ENCODE measurements at regions not wholly inside any gene's neighbourhood (a gene's known extent, or its start where the extent isn't known, plus 50 kb on each side); places are given as distances from the start of the nearest gene placed in this dataset.

DNA sequence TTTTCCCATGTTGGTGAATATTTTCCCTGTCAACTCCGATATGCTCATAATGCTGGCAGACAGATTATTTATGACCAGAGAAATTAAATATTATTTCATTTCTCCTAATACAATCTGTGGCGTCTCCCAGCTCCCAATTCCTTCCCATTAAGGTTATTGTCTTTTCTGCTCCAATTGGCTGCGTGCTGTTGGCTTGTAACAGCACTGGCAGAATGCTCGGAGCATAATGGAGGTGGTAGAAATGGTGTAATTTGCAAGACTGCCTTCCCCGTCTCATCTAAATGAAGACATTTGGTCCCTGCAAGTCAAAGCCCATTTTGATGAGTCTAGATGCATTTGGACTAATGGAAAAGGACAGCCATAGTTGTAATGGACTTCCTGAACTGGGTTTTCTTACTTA lies 601.7 kb downstream of the BRINP1 start:
- ChIA-PET CTCF (no interaction called here), POLR2A (no interaction called here)

DNA sequence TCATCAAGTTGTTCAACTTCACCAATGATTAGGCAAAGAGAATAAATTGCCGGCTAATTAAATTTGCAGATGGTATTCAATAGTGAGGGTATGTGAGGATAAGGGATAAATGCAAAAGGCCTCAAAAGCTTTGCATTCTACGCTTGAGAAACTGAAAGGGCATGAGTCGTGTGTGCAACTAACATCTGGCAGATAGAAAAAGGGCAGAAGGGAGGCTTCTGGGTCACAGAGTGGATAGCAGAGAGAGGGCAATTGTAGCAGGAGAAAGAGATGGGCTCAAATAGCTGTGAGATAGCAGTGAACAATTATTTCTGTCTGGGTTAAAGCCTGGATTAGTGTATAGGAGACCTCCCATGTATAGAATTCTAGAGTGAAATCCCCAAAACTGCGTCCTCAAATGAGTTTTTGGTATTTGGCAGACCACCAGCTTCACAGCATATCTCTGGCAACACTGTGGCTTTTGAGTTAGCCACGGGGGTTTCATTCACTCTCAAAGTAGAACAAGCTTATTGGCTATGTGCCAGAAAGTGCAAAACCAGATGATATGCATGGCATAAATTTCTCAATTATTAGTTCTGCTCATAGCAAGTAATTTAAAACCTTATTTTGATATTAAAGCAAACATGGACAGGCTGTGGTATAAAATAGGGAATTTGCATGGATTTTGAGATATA lies 586.3 kb downstream of the BRINP1 start:
- CTCF ChIA-PET, result no interaction called here
- POLR2A ChIA-PET, result no interaction called here

DNA sequence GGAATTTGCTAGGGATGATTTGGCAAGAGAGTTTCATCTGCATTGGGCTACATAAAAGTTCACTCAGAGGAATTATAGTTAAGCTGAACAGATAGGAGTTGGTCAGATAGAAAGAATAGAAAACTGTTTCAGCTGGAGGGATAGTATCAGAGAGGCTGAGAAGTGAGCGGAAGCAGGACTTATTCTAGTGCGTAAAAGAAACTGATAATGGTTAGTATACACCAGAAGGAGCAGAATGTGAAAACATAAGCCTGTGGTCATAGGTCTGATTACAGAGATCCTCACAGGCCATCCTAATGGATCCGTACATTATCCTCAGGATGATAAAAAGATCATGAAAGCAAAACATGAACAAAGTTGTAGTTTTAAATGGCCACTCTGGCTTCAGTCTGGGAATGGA lies 585.2 kb downstream of the BRINP1 start:
- ChIA-PET CTCF (no interaction called here), POLR2A (no interaction called here)

- POLR2A ChIA-PET, result no interaction called here
Measured at GRCh38 chr9:118785456-118785855, 583.8 kb downstream of the BRINP1 start.

GRCh38 chr9:118786877-118787276 lies 582.4 kb downstream of the BRINP1 start:
- CTCF ChIA-PET, result no interaction called here

More at GRCh38 chr9:118785456-118785855, 583.8 kb downstream of the BRINP1 start:
- CTCF ChIA-PET, result no interaction called here

GRCh38 chr9:118809160-118809625 lies 560.0 kb downstream of the BRINP1 start:
- ChIA-PET CTCF (no interaction called here), POLR2A (no interaction called here)

More at GRCh38 chr9:118786877-118787276, 582.4 kb downstream of the BRINP1 start:
- POLR2A ChIA-PET, result no interaction called here

DNA sequence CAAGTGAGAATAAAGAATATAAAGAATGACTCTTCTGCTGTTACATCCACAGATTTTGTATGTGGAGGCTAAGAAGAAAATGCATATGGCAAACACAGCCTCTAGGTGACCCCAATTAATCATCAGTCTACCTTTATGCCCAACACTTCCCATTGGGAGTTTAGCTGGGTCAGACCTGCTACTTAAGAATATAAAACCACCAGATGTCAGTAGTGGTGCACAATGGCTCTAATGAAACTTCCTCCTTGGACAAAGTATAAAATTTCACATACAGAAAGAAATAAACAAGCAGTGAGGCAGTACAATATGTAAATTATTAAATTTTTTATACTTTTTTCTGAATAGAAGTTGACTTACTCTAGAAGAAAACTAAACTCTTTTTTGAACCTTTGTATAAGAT lies 539.9 kb downstream of the BRINP1 start:
- POLR2A ChIA-PET, result no interaction called here
- CTCF ChIA-PET, result no interaction called here

- CTCF ChIA-PET, result no interaction called here
- POLR2A ChIA-PET, result no interaction called here
Measured at GRCh38 chr9:118832371-118832770, 536.9 kb downstream of the BRINP1 start.

- ChIA-PET CTCF (no interaction called here), POLR2A (no interaction called here)
Measured at GRCh38 chr9:118836891-118837290, 532.3 kb downstream of the BRINP1 start.

DNA sequence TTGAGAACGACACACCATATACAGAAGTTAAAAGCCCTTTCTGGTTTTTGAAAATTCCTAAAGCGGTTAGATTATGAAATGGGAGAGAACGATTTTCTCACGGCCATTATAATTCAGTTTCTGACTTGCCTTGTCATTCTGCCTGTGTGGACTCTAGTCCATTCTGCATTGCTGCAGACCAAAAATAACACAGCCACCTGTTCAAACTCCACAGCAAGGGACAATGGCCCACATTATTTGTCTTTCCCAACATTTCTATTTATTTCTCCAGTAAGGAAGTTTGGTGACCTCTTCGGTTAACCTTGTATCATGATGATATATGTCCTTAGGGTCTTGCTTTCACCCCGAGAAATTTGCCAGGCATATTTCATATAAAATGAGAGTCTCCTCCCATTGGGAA lies 497.7 kb downstream of the BRINP1 start:
- CTCF ChIA-PET, result no interaction called here
- POLR2A ChIA-PET, result no interaction called here

GRCh38 chr9:118882684-118883083 lies 486.6 kb downstream of the BRINP1 start:
- ChIA-PET CTCF (no interaction called here), POLR2A (no interaction called here)

- POLR2A ChIA-PET, result no interaction called here
- CTCF ChIA-PET, result no interaction called here
Measured at GRCh38 chr9:118883411-118883810, 485.8 kb downstream of the BRINP1 start.

DNA sequence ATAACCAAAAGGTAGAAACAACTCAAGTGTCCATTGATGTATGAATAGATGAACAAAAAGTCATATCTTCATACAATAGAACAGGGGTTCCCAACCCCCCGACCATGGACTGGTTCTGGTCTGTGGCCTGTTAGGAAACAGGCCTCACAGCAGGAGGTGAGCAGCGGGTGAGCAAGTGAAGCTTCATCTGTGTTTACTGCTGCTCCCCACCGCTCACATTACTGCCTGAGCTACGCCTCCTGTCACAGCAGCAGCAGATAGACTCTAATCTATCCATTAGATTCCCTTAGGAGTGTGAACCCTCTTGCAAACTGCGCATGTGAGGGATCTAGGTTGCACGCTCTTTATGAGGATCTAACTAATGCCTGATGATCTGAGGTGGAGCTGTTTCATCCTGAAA lies 478.0 kb downstream of the BRINP1 start:
- CTCF ChIA-PET, result no interaction called here

GRCh38 chr9:118896324-118897000 lies 472.8 kb downstream of the BRINP1 start:
- ChIA-PET POLR2A (no interaction called here), CTCF (no interaction called here)

More for the DNA sequence above, 478.0 kb downstream of the BRINP1 start:
- POLR2A ChIA-PET, result no interaction called here

DNA sequence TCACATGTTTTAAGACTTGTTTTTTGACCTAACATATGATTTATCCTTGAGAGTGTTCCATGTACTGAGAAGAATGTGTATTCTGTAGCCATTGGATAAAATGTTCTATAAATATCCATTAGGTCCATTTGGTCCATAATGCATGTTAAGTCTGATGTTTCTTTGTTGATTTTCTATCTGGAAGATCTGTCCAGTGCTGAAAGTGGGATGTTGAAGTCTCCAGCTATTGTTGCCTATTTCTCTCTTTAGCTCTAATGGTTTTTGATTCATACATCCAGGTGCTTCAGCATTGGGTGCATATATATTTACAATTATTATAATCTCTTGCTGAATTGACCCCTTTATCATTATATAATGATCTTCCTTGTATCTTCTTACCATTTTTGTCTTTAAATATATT lies 451.1 kb downstream of the BRINP1 start:
- ChIA-PET CTCF (no interaction called here), POLR2A (no interaction called here)

DNA sequence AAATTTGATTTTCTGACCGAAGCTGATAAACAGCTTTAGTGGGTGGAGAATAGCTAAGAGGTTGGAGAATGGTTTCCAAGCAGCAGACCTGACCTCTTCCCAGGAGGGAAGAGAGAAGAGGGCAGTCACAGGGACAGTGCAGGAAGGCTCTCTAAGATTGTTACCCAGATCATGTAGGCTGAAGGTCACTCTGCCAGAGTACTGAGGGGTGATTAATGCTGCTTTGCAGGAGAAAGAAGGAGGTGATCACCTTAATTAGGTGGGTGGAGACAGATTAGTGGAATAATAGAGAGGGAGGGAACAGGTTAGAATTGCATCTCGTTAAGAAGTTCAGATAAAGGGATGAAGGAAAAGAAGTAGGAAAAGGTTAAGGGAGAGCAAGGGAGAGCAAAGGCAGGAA lies 440.5 kb downstream of the BRINP1 start:
- CTCF ChIA-PET, result no interaction called here
- POLR2A ChIA-PET, result no interaction called here

DNA sequence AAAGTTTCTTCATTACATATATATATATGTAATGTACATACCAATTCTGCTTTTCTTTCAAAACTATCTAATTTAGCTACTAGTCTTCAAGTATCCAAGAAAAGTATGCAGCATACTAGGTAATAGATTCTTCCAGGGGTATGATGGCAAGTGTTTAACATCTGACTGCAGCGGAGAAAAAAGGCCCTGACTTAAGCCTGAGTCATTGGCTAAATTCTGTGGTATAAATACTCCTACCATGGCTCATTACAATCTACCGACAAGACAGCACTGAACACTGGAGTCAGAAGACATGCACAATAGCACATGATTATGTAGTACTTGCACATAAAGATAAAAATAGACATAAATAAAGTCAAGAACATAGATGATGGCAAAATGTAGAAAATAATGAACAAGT lies 439.9 kb downstream of the BRINP1 start:
- POLR2A ChIA-PET, result no interaction called here

GRCh38 chr9:118931941-118932340 lies 437.3 kb downstream of the BRINP1 start:
- ChIA-PET POLR2A (no interaction called here), CTCF (no interaction called here)

More for the DNA sequence above, 439.9 kb downstream of the BRINP1 start:
- CTCF ChIA-PET, result no interaction called here

GRCh38 chr9:118938581-118938980 lies 430.7 kb downstream of the BRINP1 start:
- ChIA-PET POLR2A (no interaction called here), CTCF (no interaction called here)

DNA sequence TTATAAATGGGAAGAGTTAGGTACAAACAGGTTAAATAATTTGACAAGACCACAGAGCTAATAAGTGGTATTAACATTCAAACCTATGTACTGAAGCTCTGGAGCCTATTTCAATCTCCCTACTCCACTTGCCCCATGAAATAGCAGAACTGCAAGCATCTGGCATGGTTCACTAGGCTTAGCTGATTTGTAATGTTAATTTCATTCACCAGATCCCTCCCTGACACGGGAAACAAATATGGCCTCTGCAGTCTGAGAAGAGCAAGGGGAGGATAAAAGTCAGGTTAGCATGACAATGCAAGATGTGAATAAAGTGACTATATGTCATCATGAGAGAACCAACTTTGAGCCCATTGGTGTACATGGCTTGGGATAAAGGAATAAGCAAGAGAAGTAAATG lies 428.8 kb downstream of the BRINP1 start:
- POLR2A ChIA-PET, result no interaction called here
- CTCF ChIA-PET, result no interaction called here

DNA sequence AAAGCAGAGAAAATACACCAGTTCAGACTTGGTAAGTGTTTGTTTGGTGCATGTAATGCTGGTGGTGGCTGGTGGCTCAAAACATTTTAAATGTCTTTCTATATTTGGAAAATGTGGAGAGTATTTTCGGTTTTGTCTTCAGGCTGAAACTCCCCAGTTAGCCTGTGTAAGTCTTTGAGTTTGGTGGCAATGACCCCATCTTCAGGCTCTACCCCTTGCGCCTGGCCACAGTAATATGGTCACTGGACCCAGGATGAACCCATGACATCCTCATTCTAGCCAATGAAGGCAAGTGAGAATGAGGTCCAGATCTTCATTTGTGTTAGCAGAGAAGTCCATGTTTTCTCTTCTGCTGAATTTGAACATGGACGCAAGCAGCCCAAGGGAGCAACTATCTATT lies 422.6 kb downstream of the BRINP1 start:
- POLR2A ChIA-PET, result no interaction called here
- CTCF ChIA-PET, result no interaction called here

- ChIA-PET POLR2A (no interaction called here), CTCF (no interaction called here)
Measured at GRCh38 chr9:118954857-118955256, 414.4 kb downstream of the BRINP1 start.
